ENCODE measurements at regions not wholly inside any gene's neighbourhood (a gene's known extent, or its start where the extent isn't known, plus 50 kb on each side); places are given as distances from the start of the nearest gene placed in this dataset.

DNA sequence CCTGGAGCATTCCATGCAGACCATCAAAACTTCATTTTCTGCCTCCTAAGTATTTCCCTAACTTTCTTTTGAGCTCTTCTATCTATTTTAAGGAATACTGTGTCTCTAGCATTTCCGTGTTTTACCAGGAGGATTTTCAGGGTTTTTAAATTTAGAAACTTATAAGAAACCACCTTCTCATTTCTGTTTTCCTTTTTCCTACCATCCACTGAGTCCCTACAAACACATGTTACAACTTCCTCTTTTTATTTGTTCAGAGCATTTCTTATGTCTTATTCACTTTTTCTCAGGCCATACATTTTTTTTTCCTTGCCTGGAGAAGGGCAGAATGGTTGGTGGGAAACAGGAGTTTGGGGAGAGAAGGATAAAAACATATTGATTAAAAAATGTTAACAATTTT, 130.0 kb upstream of the BMP5 start:
- H3K36me3 Mint-ChIP-seq (ENCODE audit: low read depth) = no peaks in the 10 kb centered on the region
- H3K27ac Mint-ChIP-seq = no peak overlapping the region
- intact Hi-C loops (cut with micrococcal nuclease) = no loop called here
- peaks cover 10% of the 10 kb centered on the region for H3K4me1 Mint-ChIP-seq (ENCODE audit: low read depth)
- H3K27me3 Mint-ChIP-seq = no peaks in the 10 kb centered on the region
- no peak overlapping the region for H3K4me3 Mint-ChIP-seq
- H3K9me3 Mint-ChIP-seq = no peaks in the 10 kb centered on the region

DNA sequence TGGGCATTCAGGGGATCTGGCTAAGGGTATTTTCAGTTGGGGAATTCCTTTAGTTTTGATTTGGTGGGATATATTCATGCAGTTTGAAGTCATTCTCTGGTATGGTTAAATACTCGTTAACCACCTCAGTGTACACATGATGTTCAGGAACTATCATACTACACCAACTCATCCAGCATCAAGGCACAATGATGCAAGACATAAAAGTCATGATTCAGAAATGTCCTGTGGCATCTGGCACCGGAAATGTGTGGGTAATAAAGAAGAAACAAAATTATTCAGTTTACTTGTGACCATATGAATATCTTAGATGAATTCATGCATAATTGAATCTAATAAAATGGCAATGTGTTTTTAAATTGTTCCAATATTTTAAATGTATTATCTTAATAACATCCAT, 129.0 kb upstream of the BMP5 start:
- Mint-ChIP-seq H3K36me3 (ENCODE audit: low read depth) (no peaks in the 10 kb centered on the region), H3K9me3 (no peaks in the 10 kb centered on the region), H3K4me3 (no peak overlapping the region), H3K27ac (no peak overlapping the region), H3K27me3 (no peaks in the 10 kb centered on the region), H3K4me1 (ENCODE audit: low read depth) (peaks cover 10% of the 10 kb centered on the region)
- intact Hi-C loops (cut with micrococcal nuclease) = no loop called here

DNA sequence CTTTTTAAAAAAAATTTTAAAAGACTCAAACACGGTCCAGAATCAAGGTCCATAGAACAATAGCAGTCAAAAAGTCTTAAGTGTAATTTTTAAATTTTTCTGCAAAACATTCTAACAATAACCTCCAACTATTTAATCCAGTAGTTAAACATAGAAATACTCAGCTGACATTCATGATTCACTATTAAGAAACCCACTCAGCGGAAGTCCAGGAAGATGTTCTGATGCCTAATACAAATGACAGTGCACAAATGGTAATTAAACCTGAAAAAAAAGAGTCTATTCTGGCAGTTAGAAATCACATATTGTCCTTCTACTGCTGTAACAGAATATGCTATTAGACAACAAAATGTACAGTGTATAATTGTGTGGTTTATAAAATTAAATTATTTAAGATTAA, 128.2 kb upstream of the BMP5 start:
- H3K27me3 Mint-ChIP-seq = no peaks in the 10 kb centered on the region
- no peak overlapping the region for H3K4me3 Mint-ChIP-seq
- H3K4me1 Mint-ChIP-seq (ENCODE audit: low read depth) = peaks cover 10% of the 10 kb centered on the region
- H3K9me3 Mint-ChIP-seq = no peaks in the 10 kb centered on the region
- no peak overlapping the region for H3K27ac Mint-ChIP-seq
- intact Hi-C loops (cut with micrococcal nuclease) = no loop called here
- no peaks in the 10 kb centered on the region for H3K36me3 Mint-ChIP-seq (ENCODE audit: low read depth)

DNA sequence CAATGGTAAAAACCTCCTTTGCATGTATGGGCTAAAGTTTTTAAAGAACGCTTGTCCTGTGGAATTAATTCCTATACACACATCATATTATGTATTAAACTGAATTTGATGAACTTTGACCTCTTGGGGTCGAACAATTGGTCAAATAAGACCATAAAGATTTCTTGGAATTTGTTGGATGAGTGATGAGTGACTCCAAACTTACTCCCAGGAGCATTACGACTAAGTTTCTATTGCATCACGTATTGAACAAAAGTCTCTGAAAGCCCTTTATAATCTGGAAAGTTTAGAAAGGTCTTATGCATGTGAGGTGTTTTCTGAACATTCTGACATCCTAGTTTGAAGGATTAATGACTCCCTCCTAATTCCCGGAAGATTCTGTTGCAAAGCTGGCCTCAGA, 126.9 kb upstream of the BMP5 start:
- intact Hi-C loops (cut with micrococcal nuclease) = no loop called here
- no peak overlapping the region for H3K4me3 Mint-ChIP-seq
- H3K9me3 Mint-ChIP-seq = no peaks in the 10 kb centered on the region
- no peaks in the 10 kb centered on the region for H3K36me3 Mint-ChIP-seq (ENCODE audit: low read depth)
- H3K27ac Mint-ChIP-seq = no peak overlapping the region
- H3K27me3 Mint-ChIP-seq = no peaks in the 10 kb centered on the region
- H3K4me1 Mint-ChIP-seq (ENCODE audit: low read depth) = peaks cover 10% of the 10 kb centered on the region

DNA sequence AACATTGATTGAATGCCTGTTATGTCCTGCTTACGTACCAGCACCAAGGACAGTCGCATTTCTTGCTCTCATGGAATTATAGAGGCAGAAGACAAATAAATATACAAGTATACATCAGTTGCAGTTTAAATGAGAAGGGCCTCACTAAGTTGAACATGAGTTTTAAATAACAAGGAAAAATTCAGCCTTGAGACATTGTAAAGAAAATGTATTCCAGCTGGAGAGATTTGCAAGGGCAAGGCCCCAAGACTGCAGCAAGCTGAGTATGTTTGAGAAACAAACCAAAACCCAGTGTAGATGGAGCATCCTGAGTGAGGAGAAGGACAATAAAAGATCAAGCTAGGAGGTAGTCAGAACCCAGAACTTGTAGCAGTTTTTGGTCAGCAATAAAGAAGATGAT, 123.2 kb upstream of the BMP5 start:
- H3K9me3 Mint-ChIP-seq = peaks cover 18% of the 10 kb centered on the region
- no peak overlapping the region for H3K27ac Mint-ChIP-seq
- no peaks in the 10 kb centered on the region for H3K27me3 Mint-ChIP-seq
- intact Hi-C loops (cut with micrococcal nuclease) = no loop called here
- no peaks in the 10 kb centered on the region for H3K36me3 Mint-ChIP-seq (ENCODE audit: low read depth)
- no peak overlapping the region for H3K4me3 Mint-ChIP-seq
- peaks cover 5% of the 10 kb centered on the region for H3K4me1 Mint-ChIP-seq (ENCODE audit: low read depth)

DNA sequence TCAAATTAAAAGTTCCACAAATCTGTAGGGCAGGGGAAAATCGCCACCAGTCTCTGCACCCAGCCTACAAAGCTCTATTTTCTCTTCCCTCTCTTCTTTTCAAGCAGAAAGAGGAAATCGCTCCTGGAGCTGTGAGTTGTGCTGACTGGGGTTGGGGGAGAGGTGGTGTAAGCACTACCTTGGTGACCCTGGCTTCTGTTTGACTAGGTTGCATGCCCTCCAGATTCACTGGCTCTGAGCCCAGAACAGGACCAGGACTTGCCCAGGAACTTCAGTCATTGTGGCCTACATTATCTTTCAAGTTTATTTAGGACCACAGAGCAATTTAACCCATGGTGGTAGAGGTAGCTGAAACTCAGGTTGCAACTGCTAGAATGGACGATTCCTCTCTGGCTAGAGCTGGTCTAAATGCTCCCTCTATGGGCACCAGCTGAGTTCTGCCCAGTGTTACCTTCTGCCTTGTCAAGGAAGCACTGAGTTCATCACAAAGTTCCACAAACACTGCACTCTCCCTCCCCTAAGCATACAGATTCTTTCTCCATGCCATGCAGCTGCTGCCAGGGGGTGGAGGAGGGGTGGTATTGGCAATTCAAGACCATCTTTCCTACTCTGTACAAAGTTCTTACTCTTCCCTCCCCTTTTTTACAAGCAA, 122.0 kb upstream of the BMP5 start:
- no peaks in the 10 kb centered on the region for H3K36me3 Mint-ChIP-seq (ENCODE audit: low read depth)
- H3K4me3 Mint-ChIP-seq = no peak overlapping the region
- peaks cover 11% of the 10 kb centered on the region for H3K4me1 Mint-ChIP-seq (ENCODE audit: low read depth)
- H3K27ac Mint-ChIP-seq = no peak overlapping the region
- no peaks in the 10 kb centered on the region for H3K27me3 Mint-ChIP-seq
- H3K9me3 Mint-ChIP-seq = peaks cover 30% of the 10 kb centered on the region
- intact Hi-C loops (cut with micrococcal nuclease) = no loop called here

DNA sequence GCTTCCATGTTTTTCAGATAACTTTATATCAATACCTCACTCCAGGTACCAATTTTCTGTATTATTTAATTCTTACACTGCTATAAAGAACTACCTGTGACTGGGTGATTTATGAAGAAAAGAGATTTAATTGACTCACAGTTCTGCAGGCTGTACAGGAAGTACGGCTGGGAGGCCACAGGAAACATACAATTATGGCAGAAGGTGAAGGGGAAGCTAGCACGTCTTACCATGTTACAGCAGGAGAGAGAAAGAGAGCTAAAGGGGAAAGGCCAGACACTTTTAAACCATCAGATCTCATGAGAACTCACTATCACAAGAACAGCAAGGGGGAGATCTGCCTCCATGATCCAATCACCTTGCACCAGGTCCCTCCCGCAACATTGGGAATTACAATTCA, 119.1 kb upstream of the BMP5 start:
- H3K9me3 Mint-ChIP-seq = peaks cover 34% of the 10 kb centered on the region
- H3K27me3 Mint-ChIP-seq = no peaks in the 10 kb centered on the region
- no peak overlapping the region for H3K27ac Mint-ChIP-seq
- no peaks in the 10 kb centered on the region for H3K36me3 Mint-ChIP-seq (ENCODE audit: low read depth)
- intact Hi-C loops (cut with micrococcal nuclease) = no loop called here
- H3K4me3 Mint-ChIP-seq = no peak overlapping the region
- H3K4me1 Mint-ChIP-seq (ENCODE audit: low read depth) = peaks cover 13% of the 10 kb centered on the region

DNA sequence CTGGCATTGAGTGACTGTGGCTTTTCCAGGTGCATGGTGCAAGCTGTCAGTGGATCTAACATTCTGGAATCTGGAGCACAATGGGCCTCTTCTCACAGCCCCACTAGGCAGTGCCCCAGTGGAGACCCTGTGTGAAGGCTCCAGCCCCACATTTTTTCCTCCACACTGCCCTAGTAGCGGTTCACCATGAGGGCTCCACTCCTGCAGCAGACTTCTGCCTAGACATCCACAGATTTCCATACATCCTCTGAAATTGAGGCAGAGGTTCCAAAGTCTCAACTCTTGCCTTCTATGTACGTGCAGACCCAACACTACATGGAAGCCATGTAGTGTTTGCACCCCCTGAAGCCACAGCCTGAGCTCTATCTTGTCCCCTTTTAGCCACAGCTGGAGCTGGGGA, 118.0 kb upstream of the BMP5 start:
- intact Hi-C loops (cut with micrococcal nuclease) = no loop called here
- Mint-ChIP-seq H3K27ac (no peak overlapping the region), H3K4me1 (ENCODE audit: low read depth) (peaks cover 13% of the 10 kb centered on the region), H3K9me3 (peaks cover 34% of the 10 kb centered on the region), H3K4me3 (no peak overlapping the region), H3K27me3 (no peaks in the 10 kb centered on the region), H3K36me3 (ENCODE audit: low read depth) (no peaks in the 10 kb centered on the region)

DNA sequence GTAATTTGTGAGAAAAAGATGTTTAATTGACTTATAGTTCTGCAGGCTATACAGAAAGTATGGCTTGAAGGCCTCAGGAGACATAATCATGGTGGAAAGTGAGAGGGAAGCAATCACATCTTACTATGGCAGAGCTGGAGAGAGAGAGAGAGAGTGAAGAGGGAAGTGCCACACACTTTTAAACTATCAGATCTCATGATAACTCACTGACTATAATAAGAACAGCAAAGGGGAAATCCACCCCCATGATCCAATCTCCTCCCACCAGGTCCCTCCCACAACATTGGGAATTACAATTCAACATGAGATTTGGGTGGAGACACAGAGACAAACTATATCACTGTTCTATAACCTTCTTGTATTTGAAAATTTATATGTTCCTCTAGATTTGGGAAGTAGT, 117.2 kb upstream of the BMP5 start:
- peaks cover 34% of the 10 kb centered on the region for H3K9me3 Mint-ChIP-seq
- H3K27me3 Mint-ChIP-seq = no peaks in the 10 kb centered on the region
- peaks cover 13% of the 10 kb centered on the region for H3K4me1 Mint-ChIP-seq (ENCODE audit: low read depth)

DNA sequence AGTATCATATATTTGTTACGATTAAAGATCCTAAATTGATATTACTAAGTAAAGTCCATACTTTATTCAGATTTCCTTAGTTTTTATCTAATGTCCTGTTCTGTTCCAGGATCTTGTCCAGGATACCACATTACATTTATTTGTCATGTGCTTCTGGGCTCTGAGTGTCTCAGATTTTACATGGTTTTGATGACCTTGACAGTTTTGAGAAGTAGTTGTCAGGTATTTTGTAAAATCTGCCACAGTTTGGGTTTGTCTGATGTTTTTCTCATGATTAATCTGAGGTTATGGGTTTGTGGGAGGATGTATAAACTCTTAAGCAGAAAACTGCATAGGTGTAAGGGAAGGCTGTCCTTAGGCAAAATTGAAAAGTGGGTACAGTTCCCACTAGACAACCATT, 109.9 kb upstream of the BMP5 start:
- peaks cover 3% of the 10 kb centered on the region for H3K27me3 Mint-ChIP-seq
- H3K4me3 Mint-ChIP-seq = no peak overlapping the region
- intact Hi-C loops (cut with micrococcal nuclease) = no loop called here
- H3K36me3 Mint-ChIP-seq (ENCODE audit: low read depth) = no peaks in the 10 kb centered on the region
- peaks cover 18% of the 10 kb centered on the region for H3K9me3 Mint-ChIP-seq
- no peak overlapping the region for H3K27ac Mint-ChIP-seq
- H3K4me1 Mint-ChIP-seq (ENCODE audit: low read depth) = no peaks in the 10 kb centered on the region

More for the DNA sequence above, 117.2 kb upstream of the BMP5 start:
- intact Hi-C loops (cut with micrococcal nuclease) = no loop called here
- H3K27ac Mint-ChIP-seq = no peak overlapping the region
- H3K4me3 Mint-ChIP-seq = no peak overlapping the region
- no peaks in the 10 kb centered on the region for H3K36me3 Mint-ChIP-seq (ENCODE audit: low read depth)

DNA sequence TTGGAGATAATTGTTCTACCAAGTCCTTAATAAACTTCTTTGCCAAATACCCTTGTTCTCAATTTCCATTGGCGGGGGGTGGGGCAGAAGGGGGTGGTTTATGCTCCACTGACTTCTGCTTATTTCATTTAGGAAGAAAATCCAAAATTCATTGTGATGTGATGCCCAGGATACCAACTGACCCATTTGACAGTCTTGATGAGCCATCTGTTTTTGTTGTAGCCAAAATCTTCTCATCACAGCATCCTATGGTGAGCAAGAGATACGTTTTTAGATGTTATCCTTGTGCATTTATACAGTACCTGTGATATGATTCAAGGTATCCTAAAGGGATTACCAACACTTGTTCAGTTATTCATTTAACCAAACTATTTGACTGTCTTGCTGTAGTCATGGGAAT, 108.5 kb upstream of the BMP5 start:
- Mint-ChIP-seq H3K4me1 (ENCODE audit: low read depth) (no peaks in the 10 kb centered on the region), H3K27ac (no peak overlapping the region), H3K9me3 (peaks cover 18% of the 10 kb centered on the region), H3K27me3 (peaks cover 3% of the 10 kb centered on the region), H3K36me3 (ENCODE audit: low read depth) (no peaks in the 10 kb centered on the region), H3K4me3 (no peak overlapping the region)
- intact Hi-C loops (cut with micrococcal nuclease) = loop anchor here (5.0 kb wide), 1 partner anchor 608 kb away; no protein-coding TSS in a partner anchor

DNA sequence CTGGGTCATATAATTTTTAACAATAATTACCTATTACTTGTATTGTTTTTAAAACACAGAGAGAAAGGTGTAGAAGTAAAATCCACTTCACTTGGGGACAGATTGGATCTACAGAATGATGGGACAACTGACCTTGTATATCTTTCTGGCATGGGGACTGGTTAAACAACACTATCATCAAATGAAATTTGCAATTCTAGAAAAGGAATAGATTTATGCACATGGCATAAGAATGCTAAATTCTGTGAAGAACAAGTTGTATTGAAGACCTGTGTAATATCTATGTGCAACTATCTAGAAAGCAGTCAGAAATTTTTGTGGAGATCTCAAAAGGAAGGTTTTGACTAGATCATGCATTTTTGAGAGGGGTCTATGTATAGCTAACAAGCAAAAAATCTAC, 106.3 kb upstream of the BMP5 start:
- Mint-ChIP-seq H3K27me3 (peaks cover 3% of the 10 kb centered on the region), H3K9me3 (peaks cover 18% of the 10 kb centered on the region), H3K4me3 (no peak overlapping the region), H3K27ac (no peak overlapping the region), H3K4me1 (ENCODE audit: low read depth) (no peaks in the 10 kb centered on the region), H3K36me3 (ENCODE audit: low read depth) (no peaks in the 10 kb centered on the region)
- intact Hi-C loops (cut with micrococcal nuclease) = loop anchor here (5.0 kb wide), 1 partner anchor 611 kb away; no protein-coding TSS in a partner anchor

DNA sequence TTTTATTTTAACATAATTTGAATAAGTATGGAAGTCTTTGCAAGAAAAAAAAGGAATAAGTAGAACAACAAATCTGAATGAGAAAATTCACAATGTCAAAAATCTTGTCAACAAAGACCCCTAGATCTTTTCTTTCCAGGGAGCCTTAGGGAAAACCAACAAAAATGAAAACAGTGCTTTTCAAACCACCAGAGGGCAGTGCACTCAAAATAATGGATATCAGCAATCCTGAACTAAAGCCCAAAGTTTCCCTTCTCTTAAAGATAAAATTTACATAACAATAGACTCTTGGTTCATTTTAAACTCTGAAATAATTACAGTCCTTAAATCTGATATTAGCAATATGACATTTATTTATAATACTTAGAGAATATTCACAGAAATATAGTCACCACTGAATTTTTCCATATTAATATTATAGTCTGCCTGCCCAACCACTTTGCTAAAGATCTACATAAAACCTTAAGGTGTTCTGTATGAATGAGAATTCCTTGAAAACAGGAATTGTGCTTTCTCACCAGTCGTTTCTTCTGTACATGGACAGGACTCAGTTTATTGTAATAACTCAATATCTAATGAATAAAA, 105.3 kb upstream of the BMP5 start:
- H3K36me3 Mint-ChIP-seq (ENCODE audit: low read depth) = no peaks in the 10 kb centered on the region
- H3K27ac Mint-ChIP-seq = no peak overlapping the region
- H3K27me3 Mint-ChIP-seq = peaks cover 3% of the 10 kb centered on the region
- H3K4me1 Mint-ChIP-seq (ENCODE audit: low read depth) = no peaks in the 10 kb centered on the region
- peaks cover 14% of the 10 kb centered on the region for H3K9me3 Mint-ChIP-seq
- no peak overlapping the region for H3K4me3 Mint-ChIP-seq
- intact Hi-C loops (cut with micrococcal nuclease) = loop anchor here (1.0 to 5.0 kb wide), 2 partner anchors 314 to 612 kb away; no protein-coding TSS in a partner anchor

DNA sequence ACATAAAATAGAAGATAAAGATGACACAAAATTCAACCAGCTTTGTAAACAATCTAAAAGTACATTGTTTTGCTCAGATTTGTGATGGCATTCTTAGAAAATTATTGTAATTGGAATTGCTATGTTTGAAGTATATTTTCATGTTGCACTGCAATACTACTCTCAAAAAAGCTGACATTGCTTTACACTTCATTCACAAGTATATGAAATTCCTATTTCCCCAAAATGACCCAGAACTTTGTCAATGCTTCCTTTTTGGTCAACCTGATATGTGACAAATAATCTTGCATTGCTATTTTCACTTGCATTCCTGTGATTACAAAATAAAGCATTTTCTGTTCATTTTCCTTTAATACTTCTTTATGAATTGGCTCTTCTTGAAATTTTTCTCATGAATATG, 104.1 kb upstream of the BMP5 start:
- intact Hi-C loops (cut with micrococcal nuclease) = no loop called here
- Mint-ChIP-seq H3K4me1 (ENCODE audit: low read depth) (no peaks in the 10 kb centered on the region), H3K4me3 (no peak overlapping the region), H3K27me3 (peaks cover 3% of the 10 kb centered on the region), H3K27ac (no peak overlapping the region), H3K9me3 (peaks cover 5% of the 10 kb centered on the region), H3K36me3 (ENCODE audit: low read depth) (no peaks in the 10 kb centered on the region)

All from dendritic cell treated with granulocyte-macrophage colony-stimulating factor and Interleukin-4, amounts not matched to agents 40 ng/mL and 50 ng/mL, for 4 days (primary cell).